ENCODE measurements at regions not wholly inside any gene's neighbourhood (a gene's known extent, or its start where the extent isn't known, plus 50 kb on each side); places are given as distances from the start of the nearest gene placed in this dataset.

- H4K20me1 ChIP-seq (ENCODE audit: control insufficient read depth, extremely low read depth, insufficient read depth, low read length): no peaks in the 10 kb centered on the region
- TF ChIP-seq, protein P1, sequence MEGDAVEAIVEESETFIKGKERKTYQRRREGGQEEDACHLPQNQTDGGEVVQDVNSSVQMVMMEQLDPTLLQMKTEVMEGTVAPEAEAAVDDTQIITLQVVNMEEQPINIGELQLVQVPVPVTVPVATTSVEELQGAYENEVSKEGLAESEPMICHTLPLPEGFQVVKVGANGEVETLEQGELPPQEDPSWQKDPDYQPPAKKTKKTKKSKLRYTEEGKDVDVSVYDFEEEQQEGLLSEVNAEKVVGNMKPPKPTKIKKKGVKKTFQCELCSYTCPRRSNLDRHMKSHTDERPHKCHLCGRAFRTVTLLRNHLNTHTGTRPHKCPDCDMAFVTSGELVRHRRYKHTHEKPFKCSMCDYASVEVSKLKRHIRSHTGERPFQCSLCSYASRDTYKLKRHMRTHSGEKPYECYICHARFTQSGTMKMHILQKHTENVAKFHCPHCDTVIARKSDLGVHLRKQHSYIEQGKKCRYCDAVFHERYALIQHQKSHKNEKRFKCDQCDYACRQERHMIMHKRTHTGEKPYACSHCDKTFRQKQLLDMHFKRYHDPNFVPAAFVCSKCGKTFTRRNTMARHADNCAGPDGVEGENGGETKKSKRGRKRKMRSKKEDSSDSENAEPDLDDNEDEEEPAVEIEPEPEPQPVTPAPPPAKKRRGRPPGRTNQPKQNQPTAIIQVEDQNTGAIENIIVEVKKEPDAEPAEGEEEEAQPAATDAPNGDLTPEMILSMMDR (conservative IDR thresholded peaks at IDR 0.05 in 1 of 2, IDR thresholded peaks at IDR 0.05 in 1 of 2; ENCODE audit: low read depth in 1 of 2, low read length in 2 of 2): no peak
- no peak for TF ChIP-seq EZH2 (IDR thresholded peaks at IDR 0.05; ENCODE audit: low read length, missing control alignments)
- no peak overlapping the region for H3K4me2 ChIP-seq (ENCODE audit: extremely low read depth, insufficient read depth, low read length)
- no peak for DNase-seq (ENCODE audit: low read depth in 2 of 2)
- no peaks in the 10 kb centered on the region for H3K4me1 ChIP-seq (ENCODE audit: control insufficient read depth, extremely low read depth, insufficient read depth, low read length)
- no peak overlapping the region for H3K4me3 ChIP-seq (replicated peaks in 1 of 4; ENCODE audit: control extremely low read depth in 1 of 4, insufficient read depth in 1 of 4, low read depth in 3 of 4, low read length in 4 of 4)
- no peak overlapping the region for H3K27ac ChIP-seq (ENCODE audit: insufficient read depth, low read length)
- no peaks in the 10 kb centered on the region for H3K36me3 ChIP-seq (ENCODE audit: control insufficient read depth, insufficient read depth, low read length)
- H3K27me3 ChIP-seq (ENCODE audit: control insufficient read depth, insufficient read depth, low read length): no peaks in the 10 kb centered on the region
- H3K9me3 ChIP-seq (ENCODE audit: control insufficient read depth, insufficient read depth, low read depth, low read length): no peaks in the 10 kb centered on the region
- H2AFZ ChIP-seq (ENCODE audit: low read length): no peak overlapping the region
- no peaks in the 10 kb centered on the region for H3K79me2 ChIP-seq (ENCODE audit: control insufficient read depth, insufficient read depth, low read length)
- H3K9ac ChIP-seq (ENCODE audit: insufficient read depth, low read length): no peak overlapping the region
These were observed 135.2 kb upstream of the PRL start for GRCh38 chr6:22432060-22432459.

DNA sequence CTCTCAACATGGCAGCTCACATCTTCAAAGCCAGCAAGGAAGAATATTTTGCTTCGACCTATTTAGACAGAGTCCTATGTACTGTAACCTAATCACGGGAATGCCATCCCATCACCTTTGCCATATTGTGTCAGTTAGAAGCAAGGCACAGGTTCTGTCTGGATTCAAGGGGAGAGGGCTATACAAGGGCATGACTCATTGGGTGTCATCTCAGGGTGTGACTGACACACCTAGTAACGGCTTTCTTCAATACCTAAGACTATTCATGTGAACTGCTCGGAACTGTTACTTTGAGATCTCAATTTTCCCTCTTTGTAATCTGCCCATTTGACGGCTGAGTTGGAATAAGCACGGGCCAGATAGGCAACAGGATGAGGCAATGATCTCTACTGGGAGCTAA, 135.6 kb upstream of the HDGFL1 start:
- H3K27me3 ChIP-seq (ENCODE audit: control insufficient read depth, insufficient read depth, low read length): no peaks in the 10 kb centered on the region
- H4K20me1 ChIP-seq (ENCODE audit: control insufficient read depth, extremely low read depth, insufficient read depth, low read length): no peaks in the 10 kb centered on the region
- no peak for DNase-seq (ENCODE audit: low read depth in 2 of 2)
- no peak overlapping the region for H2AFZ ChIP-seq (ENCODE audit: low read length)
- H3K4me1 ChIP-seq (ENCODE audit: control insufficient read depth, extremely low read depth, insufficient read depth, low read length): no peaks in the 10 kb centered on the region
- no peaks in the 10 kb centered on the region for H3K36me3 ChIP-seq (ENCODE audit: control insufficient read depth, insufficient read depth, low read length)
- no peaks in the 10 kb centered on the region for H3K9me3 ChIP-seq (ENCODE audit: control insufficient read depth, insufficient read depth, low read depth, low read length)
- no peak overlapping the region for H3K9ac ChIP-seq (ENCODE audit: insufficient read depth, low read length)
- no peak overlapping the region for H3K27ac ChIP-seq (ENCODE audit: insufficient read depth, low read length)
- H3K4me2 ChIP-seq (ENCODE audit: extremely low read depth, insufficient read depth, low read length): no peak overlapping the region
- TF ChIP-seq, protein P1 (conservative IDR thresholded peaks at IDR 0.05 in 1 of 2, IDR thresholded peaks at IDR 0.05 in 1 of 2; ENCODE audit: low read depth in 1 of 2, low read length in 2 of 2): no peak
- TF ChIP-seq EZH2 (IDR thresholded peaks at IDR 0.05; ENCODE audit: low read length, missing control alignments): no peak
- no peak overlapping the region for H3K4me3 ChIP-seq (replicated peaks in 1 of 4; ENCODE audit: control extremely low read depth in 1 of 4, insufficient read depth in 1 of 4, low read depth in 3 of 4, low read length in 4 of 4)
- H3K79me2 ChIP-seq (ENCODE audit: control insufficient read depth, insufficient read depth, low read length): no peaks in the 10 kb centered on the region

- H3K36me3 ChIP-seq (ENCODE audit: control insufficient read depth, insufficient read depth, low read length): no peaks in the 10 kb centered on the region
- no peak overlapping the region for H3K9ac ChIP-seq (ENCODE audit: insufficient read depth, low read length)
- H3K4me2 ChIP-seq (ENCODE audit: extremely low read depth, insufficient read depth, low read length): no peak overlapping the region
- H3K4me3 ChIP-seq (replicated peaks in 1 of 4; ENCODE audit: control extremely low read depth in 1 of 4, insufficient read depth in 1 of 4, low read depth in 3 of 4, low read length in 4 of 4): no peak overlapping the region
- H2AFZ ChIP-seq (ENCODE audit: low read length): no peak overlapping the region
- H3K27ac ChIP-seq (ENCODE audit: insufficient read depth, low read length): no peak overlapping the region
- no peaks in the 10 kb centered on the region for H3K79me2 ChIP-seq (ENCODE audit: control insufficient read depth, insufficient read depth, low read length)
- no peaks in the 10 kb centered on the region for H3K9me3 ChIP-seq (ENCODE audit: control insufficient read depth, insufficient read depth, low read depth, low read length)
- DNase-seq (ENCODE audit: low read depth in 2 of 2): no peak
- H3K27me3 ChIP-seq (ENCODE audit: control insufficient read depth, insufficient read depth, low read length): no peaks in the 10 kb centered on the region
- no peak for TF ChIP-seq EZH2 (IDR thresholded peaks at IDR 0.05; ENCODE audit: low read length, missing control alignments)
- no peaks in the 10 kb centered on the region for H3K4me1 ChIP-seq (ENCODE audit: control insufficient read depth, extremely low read depth, insufficient read depth, low read length)
- no peaks in the 10 kb centered on the region for H4K20me1 ChIP-seq (ENCODE audit: control insufficient read depth, extremely low read depth, insufficient read depth, low read length)
These were observed 134.2 kb upstream of the HDGFL1 start for GRCh38 chr6:22435151-22435550.
